HG02759 (cell line): ENCODE measurements at regions not wholly inside any gene's neighbourhood (a gene's known extent, or its start where the extent isn't known, plus 50 kb on each side); places are given as distances from the start of the nearest gene placed in this dataset.

Source experiments
- ATAC-seq: cut with Tn5 transposase; IDR thresholded peaks from one replicate; pipeline ENCODE4 v1.9.1; 2021; ENCODE audit warnings: mild to moderate bottlenecking, moderate library complexity; ENCODE audit not compliant: unreplicated experiment

- no peak for ATAC-seq
Observed at GRCh38 chrY:7465185-7465621, 553.7 kb upstream of the AMELY start.

- ATAC-seq: no peak
Observed at GRCh38 chrY:7464742-7465141, 553.2 kb upstream of the AMELY start.

GRCh38 chrY:7463711-7464110 is 552.2 kb upstream of the AMELY start:
- no peak for ATAC-seq

GRCh38 chrY:7463196-7463595 is 551.6 kb upstream of the AMELY start:
- ATAC-seq: no peak

GRCh38 chrY:7462657-7463056 is 551.1 kb upstream of the AMELY start:
- ATAC-seq: no peak

- no peak for ATAC-seq
Observed at GRCh38 chrY:7461873-7462525, 550.4 kb upstream of the AMELY start.

GRCh38 chrY:7459802-7460201 is 548.2 kb upstream of the AMELY start:
- no peak for ATAC-seq

- ATAC-seq: no peak
Observed at GRCh38 chrY:7458301-7459078, 546.9 kb upstream of the AMELY start.

GRCh38 chrY:7457286-7458015 is 545.9 kb upstream of the AMELY start:
- no peak for ATAC-seq

- no peak for ATAC-seq
Observed at GRCh38 chrY:7455626-7456025, 544.1 kb upstream of the AMELY start.

- peak; percentile 98 for ATAC-seq
Observed at GRCh38 chrY:7453336-7453735, 541.8 kb upstream of the AMELY start.

- ATAC-seq: no peak
Observed at GRCh38 chrY:7452246-7452645, 540.7 kb upstream of the AMELY start.

GRCh38 chrY:7449860-7450259 is 538.3 kb upstream of the AMELY start:
- ATAC-seq: no peak

- ATAC-seq: no peak
Observed at GRCh38 chrY:7448687-7449086, 537.1 kb upstream of the AMELY start.

GRCh38 chrY:7447881-7448516 is 536.4 kb upstream of the AMELY start:
- no peak for ATAC-seq

- no peak for ATAC-seq
Observed at GRCh38 chrY:7444141-7444540, 532.6 kb upstream of the AMELY start.

- ATAC-seq: no peak
Observed at GRCh38 chrY:7440796-7441530, 529.4 kb upstream of the AMELY start.

- no peak for ATAC-seq
Observed at GRCh38 chrY:7437086-7437485, 525.5 kb upstream of the AMELY start.

- ATAC-seq: no peak
Observed at GRCh38 chrY:7433817-7434809, 522.6 kb upstream of the AMELY start.
